WTC11 (cell line): ENCODE measurements at regions not wholly inside any gene's neighbourhood (a gene's known extent, or its start where the extent isn't known, plus 50 kb on each side); places are given as distances from the start of the nearest gene placed in this dataset.
A peak's percentile ranks its signal among the peaks of the same experiment; 100 is the strongest.

Experiments used
- ATAC-seq: fragments of 200-7000 bp; cut with Tn5 transposase; 2 replicates; pipeline ENCODE4 v1.10.0; 2021; ENCODE audit warnings: mild to moderate bottlenecking, moderate library complexity
- CTCF ChIA-PET: fragments of 300-600 bp; sonication (Branson Sonifier 250); formaldehyde crosslinking; loops from one replicate; lab custom pipeline; 2021; ENCODE audit warnings: antibody characterized with exemption; lab: Charles Lee
- POLR2A ChIA-PET: fragments of 350-600 bp; sonication (Branson Sonifier 250); formaldehyde crosslinking; loops from one replicate; lab custom pipeline; 2021; ENCODE audit warnings: antibody characterized with exemption; lab: Charles Lee
- DNase-seq: peaks from one replicate; pipeline ENCODE4 v3.0.0; 2021; ENCODE audit warnings: low spot score
- H3K27ac Mint-ChIP-seq: 2 replicates; pipeline ENCODE4 v1.8.0; 2021; ENCODE audit warnings: mixed read lengths
- H3K27me3 Mint-ChIP-seq: 2 replicates; pipeline ENCODE4 v1.8.0; 2021; ENCODE audit warnings: low read depth, mild to moderate bottlenecking, moderate library complexity, mixed read lengths
- H3K36me3 Mint-ChIP-seq: 2 replicates; pipeline ENCODE4 v1.8.0; 2021; ENCODE audit warnings: mixed read lengths
- H3K4me1 Mint-ChIP-seq: 2 replicates; pipeline ENCODE4 v1.8.0; 2022; ENCODE audit warnings: mixed read lengths
- H3K4me3 Mint-ChIP-seq: 2 replicates; pipeline ENCODE4 v1.8.0; 2021; ENCODE audit warnings: mild to moderate bottlenecking, moderate library complexity, mixed read lengths
- H3K9me3 Mint-ChIP-seq: 2 replicates; pipeline ENCODE4 v1.8.0; 2021; ENCODE audit warnings: mixed read lengths
- AR ChIP-seq: fragments of 250-450 bp; sonication (Bioruptor Pico); IDR thresholded peaks from 2 replicates; pipeline ENCODE4 v1.9.0; 2021; ENCODE audit warnings: mild to moderate bottlenecking
- CBFB ChIP-seq: sonication (generic); formaldehyde crosslinking; IDR thresholded peaks from 2 replicates; pipeline ENCODE4 v1.8.1; 2022; ENCODE audit warnings: mild to moderate bottlenecking, low read depth, missing genetic modification reagents
- CDX4 ChIP-seq: fragments of 250-450 bp; sonication (Bioruptor Pico); IDR thresholded peaks from 2 replicates; pipeline ENCODE4 v1.9.0; 2021; ENCODE audit warnings: moderate library complexity, mild to moderate bottlenecking, inconsistent platforms, borderline replicate concordance
- ETV6 ChIP-seq: sonication (generic); formaldehyde crosslinking; IDR thresholded peaks from 2 replicates; pipeline ENCODE4 v1.8.1; 2022; ENCODE audit warnings: mild to moderate bottlenecking, missing genetic modification reagents
- FOXJ3 ChIP-seq: sonication (generic); formaldehyde crosslinking; IDR thresholded peaks from 2 replicates; pipeline ENCODE4 v1.9.0; 2021; ENCODE audit warnings: missing genetic modification reagents, mild to moderate bottlenecking, borderline replicate concordance
- FOXP4 ChIP-seq: sonication (generic); formaldehyde crosslinking; IDR thresholded peaks from 2 replicates; pipeline ENCODE4 v1.8.0; 2022; ENCODE audit warnings: mild to moderate bottlenecking, missing genetic modification reagents
- GABPB1 ChIP-seq: sonication (generic); formaldehyde crosslinking; IDR thresholded peaks from 2 replicates; pipeline ENCODE4 v1.8.1; 2023; ENCODE audit warnings: mild to moderate bottlenecking, missing genetic modification reagents
- MXD4 ChIP-seq: fragments of 250-450 bp; sonication (Bioruptor Pico); IDR thresholded peaks from 2 replicates; pipeline ENCODE4 v1.8.0; 2021; ENCODE audit warnings: mild to moderate bottlenecking, moderate library complexity, borderline replicate concordance
- NFATC4 ChIP-seq: fragments of 250-450 bp; sonication (Bioruptor Pico); IDR thresholded peaks from 2 replicates; pipeline ENCODE4 v1.9.0; 2021; ENCODE audit warnings: mild to moderate bottlenecking
- NR2C2 ChIP-seq: sonication (generic); formaldehyde crosslinking; IDR thresholded peaks from 2 replicates; pipeline ENCODE4 v1.8.0; 2022; ENCODE audit warnings: mild to moderate bottlenecking, missing genetic modification reagents
- NR3C1 ChIP-seq: sonication (generic); formaldehyde crosslinking; conservative IDR thresholded peaks from 2 replicates; pipeline ENCODE4 v1.8.1; 2023; ENCODE audit warnings: low read depth, mild to moderate bottlenecking, missing genetic modification reagents
- SMAD3 ChIP-seq: sonication (generic); formaldehyde crosslinking; IDR thresholded peaks from 2 replicates; pipeline ENCODE4 v1.8.0; 2022; ENCODE audit warnings: missing genetic modification reagents, mild to moderate bottlenecking, borderline replicate concordance
- TP53 ChIP-seq: sonication (generic); formaldehyde crosslinking; IDR thresholded peaks from 2 replicates; pipeline ENCODE4 v1.8.1; 2023; ENCODE audit warnings: mild to moderate bottlenecking, missing genetic modification reagents
- USF2 ChIP-seq: sonication (generic); formaldehyde crosslinking; IDR thresholded peaks from 2 replicates; pipeline ENCODE4 v1.8.1; 2023; ENCODE audit warnings: mild to moderate bottlenecking, missing genetic modification reagents, moderate library complexity
- ZBTB43 ChIP-seq: sonication (generic); formaldehyde crosslinking; IDR thresholded peaks from 2 replicates; pipeline ENCODE4 v1.8.1; 2023; ENCODE audit warnings: mild to moderate bottlenecking, missing genetic modification reagents
- ZNF219 ChIP-seq: sonication (generic); formaldehyde crosslinking; IDR thresholded peaks from 2 replicates; pipeline ENCODE4 v1.8.0; 2023; ENCODE audit warnings: missing genetic modification reagents, mild to moderate bottlenecking, borderline replicate concordance
- ZNF317 ChIP-seq: sonication (generic); formaldehyde crosslinking; IDR thresholded peaks from 2 replicates; pipeline ENCODE4 v1.8.1; 2023; ENCODE audit warnings: low read depth, mild to moderate bottlenecking, moderate library complexity, missing genetic modification reagents, borderline replicate concordance

GRCh38 chr11:69982690-69983570, 95.2 kb upstream of the ANO1 start:
- H3K4me1 Mint-ChIP-seq = peaks cover 61% of the 10 kb centered on the region
- DNase-seq (no peak), ATAC-seq (no peak; the same call in 1 of the 2 replicates)
- no peaks in the 10 kb centered on the region for H3K36me3 Mint-ChIP-seq
- TF ChIP-seq FOXP4 (CRISPR knock-in tag) (no peak), ETV6 (CRISPR knock-in tag) (peak; percentile 41; the same call in 1 of the 2 replicates)
- ChIA-PET CTCF (interaction anchor here (0.7 to 2.9 kb wide), 12 partner anchors 32 to 279 kb away, joined by 3 to 9 read pairs (median 5); no protein-coding TSS in a partner anchor), POLR2A (no interaction called here)
- H3K9me3 Mint-ChIP-seq = no peaks in the 10 kb centered on the region
- H3K27me3 Mint-ChIP-seq = peaks cover 48% of the 10 kb centered on the region
- peak overlapping the region; percentile 31; the same call in 1 of the 2 replicates for H3K4me3 Mint-ChIP-seq
- no peak overlapping the region for H3K27ac Mint-ChIP-seq

- ChIA-PET POLR2A (no interaction called here), CTCF (interaction anchor here (1.7 to 2.9 kb wide), 7 partner anchors 35 to 194 kb away, joined by 5 to 9 read pairs (median 6); no protein-coding TSS in a partner anchor)
- ATAC-seq (no peak), DNase-seq (no peak)
- peaks cover 58% of the 10 kb centered on the region for H3K4me1 Mint-ChIP-seq
- no peak overlapping the region for H3K27ac Mint-ChIP-seq
- H3K27me3 Mint-ChIP-seq = peaks cover 54% of the 10 kb centered on the region
- no peaks in the 10 kb centered on the region for H3K36me3 Mint-ChIP-seq
- H3K9me3 Mint-ChIP-seq = no peaks in the 10 kb centered on the region
- peak overlapping the region; percentile 31; the same call in 1 of the 2 replicates for H3K4me3 Mint-ChIP-seq
- TF ChIP-seq USF2 (peak; percentile 21; the same call in 1 of the 2 replicates), NR3C1 (CRISPR knock-in tag) (no peak), ZBTB43 (no peak), AR (CRISPR knock-in tag) (no peak), CDX4 (CRISPR knock-in tag) (no peak)
These were observed 94.6 kb upstream of the ANO1 start for GRCh38 chr11:69983571-69983877.

GRCh38 chr11:69983897-69984438, 94.1 kb upstream of the ANO1 start:
- ATAC-seq = no peak
- H3K27me3 Mint-ChIP-seq = peaks cover 59% of the 10 kb centered on the region
- peaks cover 54% of the 10 kb centered on the region for H3K4me1 Mint-ChIP-seq
- no peaks in the 10 kb centered on the region for H3K9me3 Mint-ChIP-seq
- H3K36me3 Mint-ChIP-seq = no peaks in the 10 kb centered on the region
- no peak overlapping the region for H3K27ac Mint-ChIP-seq
- TF ChIP-seq NR2C2 (CRISPR knock-in tag) = no peak
- TF ChIP-seq CDX4 (CRISPR knock-in tag) = no peak
- no peak for TF ChIP-seq GABPB1 (CRISPR knock-in tag)
- TF ChIP-seq TP53 (CRISPR knock-in tag) = no peak
- TF ChIP-seq SMAD3 (CRISPR knock-in tag) = no peak
- no peak for TF ChIP-seq NFATC4 (CRISPR knock-in tag)
- no peak for TF ChIP-seq CBFB
- TF ChIP-seq ZNF219 (CRISPR knock-in tag) = no peak
- no peak for TF ChIP-seq MXD4 (CRISPR knock-in tag)
- no peak for TF ChIP-seq FOXJ3
- no peak for TF ChIP-seq ZNF317 (CRISPR knock-in tag)
- TF ChIP-seq, all 79 proteins: peak for 0
- peak overlapping the region; percentile 64 for H3K4me3 Mint-ChIP-seq
- ChIA-PET CTCF (interaction anchor here (0.5 to 2.9 kb wide), 10 partner anchors 17 to 208 kb away, joined by 3 to 9 read pairs (median 6); no protein-coding TSS in a partner anchor), POLR2A (no interaction called here)
- DNase-seq = no peak
